LNCAP (cell line): ENCODE measurements at regions not wholly inside any gene's neighbourhood (a gene's known extent, or its start where the extent isn't known, plus 50 kb on each side); places are given as distances from the start of the nearest gene placed in this dataset.

ENCODE experiments used
- TF ChIP-seq, protein P1 (sequence below): fragments of 450-650 bp; IDR thresholded peaks from 2 replicates; pipeline ENCODE4 v1.5.1; 2017; ENCODE audit warnings: mild to moderate bottlenecking

- TF ChIP-seq, protein P1, sequence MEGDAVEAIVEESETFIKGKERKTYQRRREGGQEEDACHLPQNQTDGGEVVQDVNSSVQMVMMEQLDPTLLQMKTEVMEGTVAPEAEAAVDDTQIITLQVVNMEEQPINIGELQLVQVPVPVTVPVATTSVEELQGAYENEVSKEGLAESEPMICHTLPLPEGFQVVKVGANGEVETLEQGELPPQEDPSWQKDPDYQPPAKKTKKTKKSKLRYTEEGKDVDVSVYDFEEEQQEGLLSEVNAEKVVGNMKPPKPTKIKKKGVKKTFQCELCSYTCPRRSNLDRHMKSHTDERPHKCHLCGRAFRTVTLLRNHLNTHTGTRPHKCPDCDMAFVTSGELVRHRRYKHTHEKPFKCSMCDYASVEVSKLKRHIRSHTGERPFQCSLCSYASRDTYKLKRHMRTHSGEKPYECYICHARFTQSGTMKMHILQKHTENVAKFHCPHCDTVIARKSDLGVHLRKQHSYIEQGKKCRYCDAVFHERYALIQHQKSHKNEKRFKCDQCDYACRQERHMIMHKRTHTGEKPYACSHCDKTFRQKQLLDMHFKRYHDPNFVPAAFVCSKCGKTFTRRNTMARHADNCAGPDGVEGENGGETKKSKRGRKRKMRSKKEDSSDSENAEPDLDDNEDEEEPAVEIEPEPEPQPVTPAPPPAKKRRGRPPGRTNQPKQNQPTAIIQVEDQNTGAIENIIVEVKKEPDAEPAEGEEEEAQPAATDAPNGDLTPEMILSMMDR = no peak
Observed at GRCh38 chr2:145010635-145011034, 490.7 kb upstream of the ZEB2 start.

DNA sequence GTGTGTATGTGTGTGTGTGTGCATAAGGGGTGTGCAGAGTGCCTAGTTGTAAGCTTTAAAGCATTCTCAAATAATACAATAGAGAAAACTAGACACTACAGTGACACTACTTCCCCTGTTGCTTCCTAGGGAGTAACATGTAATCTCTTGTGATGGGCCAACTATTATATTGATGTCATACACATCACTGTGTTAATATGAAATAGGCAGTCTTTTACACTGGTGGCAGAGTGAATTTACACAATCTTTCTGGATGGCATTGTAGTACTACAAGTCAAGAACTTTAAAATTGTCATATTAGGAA, 488.0 kb upstream of the ZEB2 start:
- TF ChIP-seq, protein P1 = no peak

DNA sequence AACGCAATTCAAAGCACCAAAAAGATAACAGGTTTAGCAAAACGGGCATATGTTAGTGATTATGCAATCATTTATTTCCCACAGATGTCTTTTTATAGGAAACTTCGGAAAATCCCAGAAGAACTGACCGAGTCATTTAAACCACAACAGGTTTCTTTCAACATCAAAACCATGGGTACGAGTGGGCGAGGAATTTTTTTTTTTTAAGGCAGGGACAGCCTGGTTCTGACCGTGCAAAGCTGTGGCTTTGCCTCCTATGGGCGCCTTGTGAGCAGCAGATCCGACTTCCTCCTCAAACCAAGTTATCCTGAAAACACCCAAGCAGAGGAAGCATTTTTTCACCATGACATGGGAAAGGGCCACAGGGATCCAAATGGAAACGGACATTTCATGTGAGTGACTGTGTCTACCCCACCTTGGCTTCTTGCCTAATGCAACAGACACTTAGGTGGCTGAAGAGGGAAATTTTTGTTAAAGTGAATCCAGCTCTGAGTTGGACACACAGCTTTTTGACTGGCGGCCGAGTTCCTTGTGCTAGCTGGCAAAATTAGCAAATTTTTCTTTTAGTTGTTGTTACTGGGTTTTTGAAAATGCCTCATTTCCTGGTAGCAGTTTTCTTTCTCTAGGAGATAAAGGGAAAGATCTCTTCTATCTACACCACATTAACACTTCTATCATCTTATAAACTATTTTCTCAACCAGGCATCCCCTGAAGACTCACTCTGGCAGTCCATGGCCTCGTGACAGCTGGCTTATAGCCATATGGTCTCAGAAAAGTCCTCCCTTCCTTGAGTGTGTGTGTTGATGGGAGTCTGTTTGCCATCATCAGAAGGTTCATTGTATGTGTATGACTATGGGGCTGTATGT, 487.4 kb upstream of the ZEB2 start:
- TF ChIP-seq, protein P1 = no peak

DNA sequence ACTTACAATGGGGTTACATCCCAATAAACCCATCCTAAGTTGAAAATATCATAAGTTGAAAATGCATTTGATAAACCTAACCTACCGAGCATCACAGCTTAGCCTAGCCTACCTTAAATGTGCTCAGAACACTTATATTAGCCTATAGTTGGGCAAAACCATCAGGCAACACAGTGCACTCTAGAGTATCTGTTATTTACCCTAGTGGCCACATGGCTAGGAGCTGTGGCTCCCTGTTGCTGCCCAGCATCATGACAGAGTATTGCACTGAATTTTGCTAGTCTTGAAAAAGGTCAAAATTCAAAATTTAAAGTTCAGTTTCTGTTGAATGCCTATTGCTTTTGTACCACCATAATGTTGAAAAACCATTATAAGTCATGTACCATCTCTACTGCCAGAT, 482.7 kb upstream of the ZEB2 start:
- TF ChIP-seq, protein P1 = no peak

- TF ChIP-seq, protein P1 = no peak
Observed at GRCh38 chr2:145000376-145000775, 480.5 kb upstream of the ZEB2 start.

DNA sequence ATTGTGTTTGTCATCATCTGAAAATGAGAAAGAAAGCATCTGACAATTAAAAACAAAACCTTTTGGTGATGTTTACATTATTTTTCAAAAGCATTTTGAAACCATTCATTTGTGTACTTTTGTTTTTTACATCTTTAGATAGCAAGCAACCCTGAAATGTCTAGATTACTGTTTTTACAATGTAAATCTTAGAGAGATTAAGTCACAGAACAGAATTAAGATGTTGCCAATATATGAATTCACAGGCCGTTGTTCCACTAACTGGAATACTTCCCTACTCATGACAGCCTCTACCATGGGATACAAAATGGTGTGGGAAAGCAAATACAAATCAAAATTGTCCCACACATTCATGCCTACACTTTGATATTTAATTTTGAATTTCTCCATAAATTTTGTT, 480.0 kb upstream of the ZEB2 start:
- TF ChIP-seq, protein P1 = no peak

GRCh38 chr2:144999071-144999875, 479.4 kb upstream of the ZEB2 start:
- TF ChIP-seq, protein P1 = no peak
